ENCODE measurements at regions not wholly inside any gene's neighbourhood (a gene's known extent, or its start where the extent isn't known, plus 50 kb on each side); places are given as distances from the start of the nearest gene placed in this dataset.
"Not testable (repeated sequence)": the region's sequence is repeated elsewhere in the genome, so short reads cannot be mapped to it uniquely, and the experiment has no call there.

DNA sequence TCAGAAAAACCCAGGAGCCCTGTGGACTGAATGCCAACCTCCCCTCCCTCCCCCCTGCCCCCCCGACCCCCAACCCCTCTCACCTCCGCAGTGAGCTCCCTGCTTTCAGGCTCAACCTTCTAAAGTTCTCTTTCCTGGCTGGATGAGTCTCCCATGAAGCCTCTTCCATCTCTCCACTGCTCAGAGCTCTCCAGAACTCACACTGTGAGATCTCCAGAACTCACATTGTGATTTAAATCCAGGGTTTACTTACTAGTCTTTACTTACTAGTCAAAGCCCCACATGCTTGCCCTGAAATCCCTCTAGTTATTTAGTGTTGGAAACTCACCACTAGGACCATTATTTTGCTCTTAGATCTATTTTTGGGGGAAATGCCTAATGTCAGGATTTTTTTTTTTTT, 252.8 kb upstream of the ZNF658 start:
- TF ChIP-seq, protein P1, sequence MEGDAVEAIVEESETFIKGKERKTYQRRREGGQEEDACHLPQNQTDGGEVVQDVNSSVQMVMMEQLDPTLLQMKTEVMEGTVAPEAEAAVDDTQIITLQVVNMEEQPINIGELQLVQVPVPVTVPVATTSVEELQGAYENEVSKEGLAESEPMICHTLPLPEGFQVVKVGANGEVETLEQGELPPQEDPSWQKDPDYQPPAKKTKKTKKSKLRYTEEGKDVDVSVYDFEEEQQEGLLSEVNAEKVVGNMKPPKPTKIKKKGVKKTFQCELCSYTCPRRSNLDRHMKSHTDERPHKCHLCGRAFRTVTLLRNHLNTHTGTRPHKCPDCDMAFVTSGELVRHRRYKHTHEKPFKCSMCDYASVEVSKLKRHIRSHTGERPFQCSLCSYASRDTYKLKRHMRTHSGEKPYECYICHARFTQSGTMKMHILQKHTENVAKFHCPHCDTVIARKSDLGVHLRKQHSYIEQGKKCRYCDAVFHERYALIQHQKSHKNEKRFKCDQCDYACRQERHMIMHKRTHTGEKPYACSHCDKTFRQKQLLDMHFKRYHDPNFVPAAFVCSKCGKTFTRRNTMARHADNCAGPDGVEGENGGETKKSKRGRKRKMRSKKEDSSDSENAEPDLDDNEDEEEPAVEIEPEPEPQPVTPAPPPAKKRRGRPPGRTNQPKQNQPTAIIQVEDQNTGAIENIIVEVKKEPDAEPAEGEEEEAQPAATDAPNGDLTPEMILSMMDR (IDR thresholded peaks at IDR 0.05), result not testable (repeated sequence)
- not testable (repeated sequence) for TF ChIP-seq POLR2A (IDR thresholded peaks at IDR 0.05)

Measured in body of pancreas (tissue), 4 donors.